ENCODE measurements at regions not wholly inside any gene's neighbourhood (a gene's known extent, or its start where the extent isn't known, plus 50 kb on each side); places are given as distances from the start of the nearest gene placed in this dataset.
"Not testable (repeated sequence)": the region's sequence is repeated elsewhere in the genome, so short reads cannot be mapped to it uniquely, and the experiment has no call there.

GRCh38 chr9:26562338-26562737, 330.3 kb downstream of the CAAP1 start:
- no peak for DNase-seq

- DNase-seq, result no peak
These were observed 330.7 kb downstream of the CAAP1 start for GRCh38 chr9:26561928-26562327.

- no peak for DNase-seq
These were observed 333.1 kb downstream of the CAAP1 start for GRCh38 chr9:26559506-26559905.

DNA sequence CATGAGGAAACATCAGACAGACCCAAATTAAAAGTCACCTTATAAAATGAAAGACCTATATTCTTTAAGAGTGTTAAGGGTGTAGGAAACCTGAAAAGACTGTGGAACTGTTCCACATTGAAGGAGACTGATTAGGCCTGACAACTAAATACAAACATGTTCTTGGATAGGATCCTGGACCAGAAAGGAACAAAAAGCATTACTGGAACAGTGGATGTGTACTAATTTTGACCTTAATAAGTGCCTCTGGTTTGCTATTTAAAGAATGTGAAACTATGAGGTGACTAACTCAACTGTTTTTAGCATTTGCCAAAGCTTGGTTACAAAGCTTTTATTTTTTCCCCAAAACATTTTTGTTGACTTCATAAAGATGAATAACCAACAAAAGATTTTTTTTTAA, 340.6 kb downstream of the CAAP1 start:
- no peak for DNase-seq

GRCh38 chr9:26551451-26551850, 341.2 kb downstream of the CAAP1 start:
- no peak for DNase-seq

DNA sequence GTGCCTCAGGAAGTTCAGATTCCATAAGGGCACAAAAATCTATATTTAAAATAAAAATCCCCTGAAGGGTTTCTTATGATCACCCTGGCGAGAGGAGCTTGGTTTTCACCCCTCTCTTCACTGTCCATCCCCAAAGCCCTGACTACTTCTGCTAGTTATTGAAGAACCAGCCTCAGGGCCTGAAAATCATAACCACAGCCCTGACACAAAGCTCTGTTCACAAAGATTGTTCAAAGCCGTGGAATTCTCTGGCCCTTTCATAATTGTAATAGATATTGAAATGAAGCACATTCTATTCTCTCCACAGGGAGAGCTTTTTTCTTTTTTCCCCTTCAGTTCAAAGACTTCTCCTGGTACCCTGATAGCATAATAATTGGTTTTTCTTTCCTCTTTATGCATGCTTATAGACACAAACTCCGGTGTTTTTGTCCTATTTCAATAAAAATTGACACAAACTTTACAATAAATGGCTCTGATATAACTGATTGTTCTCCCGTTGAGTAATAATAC, 343.8 kb downstream of the CAAP1 start:
- DNase-seq, result no peak

GRCh38 chr9:26539867-26540493, 352.6 kb downstream of the CAAP1 start:
- no peak for DNase-seq

DNA sequence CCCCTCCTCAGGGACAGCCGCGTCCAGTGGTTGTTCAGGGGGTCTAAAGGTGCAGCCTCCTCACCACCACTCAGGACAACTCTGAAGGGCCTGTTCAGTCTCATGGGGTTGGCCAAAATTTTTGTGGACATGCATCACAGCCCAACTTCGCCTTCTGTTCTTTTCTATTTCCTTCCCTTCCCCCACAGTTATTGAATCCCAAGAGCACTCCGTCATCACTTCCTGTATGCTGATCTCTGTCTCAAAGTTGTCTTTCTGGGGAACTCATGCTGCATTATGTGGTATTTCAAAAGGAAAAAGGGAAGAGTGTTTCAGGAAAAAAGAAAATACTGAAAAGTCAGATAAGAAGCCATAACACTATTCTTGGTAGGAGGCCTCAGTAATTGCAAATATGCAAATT, 355.4 kb downstream of the CAAP1 start:
- no peak for DNase-seq

DNA sequence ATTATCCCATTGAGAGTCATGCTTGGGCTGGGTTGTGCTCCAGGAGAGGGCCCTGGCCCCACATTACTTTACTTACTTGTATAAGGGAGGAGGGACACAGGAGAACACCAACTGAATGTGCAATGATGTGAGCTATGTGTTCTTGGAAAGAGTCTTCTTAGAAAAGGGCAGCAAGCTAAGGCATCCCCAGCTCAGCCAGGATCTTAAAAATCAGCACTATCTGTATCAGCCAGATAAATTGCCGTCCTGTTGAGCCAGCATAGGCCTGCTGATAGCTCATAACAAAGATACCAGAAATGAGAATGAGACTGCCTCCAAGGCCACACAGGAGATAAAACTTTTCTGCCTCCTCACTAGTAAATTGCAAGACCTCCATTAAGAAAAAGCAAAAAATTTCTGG, 357.5 kb downstream of the CAAP1 start:
- no peak for DNase-seq

GRCh38 chr9:26530841-26531240, 361.8 kb downstream of the CAAP1 start:
- no peak for DNase-seq

DNA sequence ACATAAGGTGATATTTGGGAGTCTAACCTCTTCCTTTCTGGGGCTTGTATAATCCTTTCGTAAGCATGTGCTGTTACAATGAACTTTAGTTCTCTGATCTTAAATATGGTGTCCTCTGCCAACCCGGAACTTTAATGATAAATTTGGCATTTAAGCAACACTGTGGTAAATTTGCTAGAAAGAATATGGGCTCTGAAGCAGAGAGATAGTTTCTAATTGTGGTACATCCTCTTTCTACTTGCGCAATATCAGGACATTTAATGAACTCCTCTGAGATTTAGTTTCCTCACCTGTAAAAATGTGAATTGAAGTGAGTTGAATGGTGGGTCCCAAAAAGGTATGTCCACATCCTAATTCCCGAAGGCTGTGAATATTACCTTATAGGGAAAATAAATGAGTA, 364.7 kb downstream of the CAAP1 start:
- DNase-seq, result no peak

- DNase-seq, result no peak
These were observed 368.3 kb downstream of the CAAP1 start for GRCh38 chr9:26524267-26524666.

- no peak for DNase-seq
These were observed 369.0 kb downstream of the CAAP1 start for GRCh38 chr9:26523577-26523976.

DNA sequence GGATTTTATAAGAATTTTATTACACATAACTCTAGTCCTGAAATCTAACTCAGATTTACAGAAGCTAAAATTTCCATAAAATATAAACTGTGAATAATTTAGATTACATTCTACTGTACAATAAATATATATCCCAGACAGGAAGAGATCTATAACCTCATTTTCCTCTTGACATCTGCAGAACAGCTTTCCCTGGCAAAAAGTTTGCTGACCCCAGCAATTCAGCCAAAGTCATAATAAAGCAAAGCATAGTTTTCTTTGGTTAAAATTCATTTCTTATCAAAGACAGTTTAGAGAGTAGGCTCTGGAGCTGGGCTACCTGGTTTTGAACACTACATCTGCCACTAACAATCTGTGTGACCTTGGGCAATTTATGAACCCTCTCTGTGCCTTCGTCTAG, 372.5 kb downstream of the CAAP1 start:
- no peak for DNase-seq

DNA sequence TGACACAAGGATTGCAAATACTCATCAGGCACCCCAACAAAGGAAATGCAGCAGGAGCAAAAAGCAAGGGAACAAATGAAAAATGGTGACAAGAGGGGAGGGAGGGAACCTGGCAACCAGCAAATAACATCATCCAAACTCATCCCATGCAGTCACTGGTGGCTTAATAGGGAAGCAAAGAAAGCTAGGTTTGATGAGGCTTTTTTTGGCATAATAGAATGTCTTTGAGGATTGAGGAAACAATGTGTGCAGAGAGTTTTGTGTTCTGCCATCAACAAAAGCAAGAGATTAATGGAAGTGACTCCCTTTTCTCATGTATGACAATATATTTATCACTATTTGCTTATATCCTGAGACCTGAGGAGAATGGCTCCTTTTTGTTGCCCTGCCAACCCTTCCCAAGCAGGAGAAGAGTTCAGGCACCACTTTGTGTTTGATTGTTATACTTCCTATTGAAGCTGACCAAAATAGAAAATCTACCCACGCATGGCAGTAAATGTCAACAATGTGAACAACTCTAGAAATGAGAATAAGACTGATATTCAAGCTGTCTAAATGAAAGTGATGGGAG, 375.7 kb downstream of the CAAP1 start:
- DNase-seq, result no peak

DNA sequence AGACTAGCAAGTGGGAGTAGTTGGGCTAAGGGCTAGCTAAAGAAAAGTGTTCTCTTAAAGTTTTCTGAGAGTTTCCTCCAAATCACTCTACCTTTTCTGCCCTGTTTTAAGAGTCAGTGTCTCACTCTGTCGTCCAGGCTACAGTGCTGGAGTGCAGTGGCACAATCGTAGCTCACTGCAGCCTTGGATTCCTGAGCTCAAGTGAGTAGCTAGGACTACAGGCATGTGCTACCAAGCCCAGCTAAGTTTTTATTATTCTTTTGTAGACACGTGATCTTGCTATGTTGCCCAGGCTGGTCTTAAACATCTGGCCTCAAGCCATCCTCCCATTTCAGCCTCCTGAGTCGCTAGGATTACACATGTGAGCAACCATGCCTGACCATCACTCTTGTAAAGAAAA, 378.9 kb downstream of the CAAP1 start:
- no peak for DNase-seq

DNA sequence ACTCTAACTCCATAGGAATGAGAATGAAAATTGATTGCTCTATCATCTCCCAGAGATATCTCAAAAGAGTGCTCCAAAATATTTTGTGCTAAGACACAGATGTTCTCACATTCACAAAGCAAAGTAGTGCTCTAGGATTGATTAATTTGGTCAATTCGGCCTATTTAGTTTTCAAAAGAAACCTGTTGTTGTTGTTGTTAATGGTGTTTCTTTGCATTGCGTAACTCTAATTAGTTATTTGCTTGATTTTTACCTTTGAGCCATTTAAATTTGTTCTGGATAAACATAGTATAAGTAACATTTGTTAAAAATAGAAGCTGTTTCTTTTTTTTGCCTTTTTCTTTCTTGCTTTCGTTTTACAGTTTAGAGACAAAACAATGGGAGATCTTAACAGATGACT, 382.5 kb downstream of the CAAP1 start:
- no peak for DNase-seq

DNA sequence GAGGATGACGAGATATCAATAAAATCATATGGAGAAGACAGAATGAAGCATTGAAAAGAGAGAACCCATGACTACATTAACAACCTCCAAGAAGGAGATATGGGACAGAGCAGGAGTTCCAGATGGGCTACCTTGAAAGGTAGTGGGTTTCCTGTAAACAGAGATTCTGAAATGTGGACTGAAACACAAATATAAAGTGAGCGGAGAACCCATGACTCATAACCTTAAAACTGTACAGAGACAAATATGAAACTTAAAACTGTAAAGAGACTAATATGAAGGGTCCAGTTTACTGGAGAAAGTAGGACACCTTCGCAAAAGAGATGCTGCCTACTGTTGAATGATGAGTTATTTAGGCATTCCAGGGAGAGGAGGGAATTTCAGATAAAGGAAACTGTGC, 383.7 kb downstream of the CAAP1 start:
- no peak for DNase-seq

DNA sequence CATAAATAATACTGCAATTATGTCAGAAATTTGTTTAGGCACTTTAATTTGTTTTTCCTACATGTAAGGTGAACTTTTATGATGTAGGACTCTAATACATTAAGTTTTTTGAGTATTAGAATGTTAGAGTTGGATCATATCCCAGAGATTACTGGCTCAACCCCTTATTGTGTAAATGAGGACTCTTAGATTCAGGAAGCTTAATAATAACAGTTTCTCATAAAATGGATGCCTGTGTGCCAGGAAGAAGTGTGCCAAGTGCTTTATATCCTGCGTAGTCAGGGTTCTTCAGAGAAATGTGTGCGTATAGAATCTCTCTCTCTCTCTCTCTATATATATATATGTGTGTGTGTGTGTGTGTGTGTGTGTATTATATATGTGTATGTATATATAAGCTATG, 388.5 kb downstream of the CAAP1 start:
- no peak for DNase-seq

DNA sequence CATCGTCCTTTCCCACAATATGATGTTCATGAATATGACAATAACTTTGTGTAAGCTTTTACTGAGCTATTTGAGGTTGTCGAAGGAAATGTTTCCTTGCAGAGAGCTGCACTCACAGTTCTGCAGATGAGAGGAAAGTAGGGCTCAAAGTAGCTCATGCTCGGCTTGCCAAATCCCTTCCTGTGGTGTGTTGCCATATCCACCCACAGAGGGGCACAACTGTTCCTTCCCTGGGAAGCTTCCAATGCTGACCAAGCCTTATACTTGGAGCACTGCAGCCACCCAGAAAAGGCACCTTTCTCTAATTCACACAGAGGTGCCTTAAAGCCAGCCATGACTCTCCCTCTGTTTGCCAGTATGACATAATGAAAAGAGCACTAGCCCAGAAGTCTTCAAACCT, 390.3 kb downstream of the CAAP1 start:
- DNase-seq, result no peak

- DNase-seq, result no peak
These were observed 392.1 kb downstream of the CAAP1 start for GRCh38 chr9:26500471-26500870.

DNA sequence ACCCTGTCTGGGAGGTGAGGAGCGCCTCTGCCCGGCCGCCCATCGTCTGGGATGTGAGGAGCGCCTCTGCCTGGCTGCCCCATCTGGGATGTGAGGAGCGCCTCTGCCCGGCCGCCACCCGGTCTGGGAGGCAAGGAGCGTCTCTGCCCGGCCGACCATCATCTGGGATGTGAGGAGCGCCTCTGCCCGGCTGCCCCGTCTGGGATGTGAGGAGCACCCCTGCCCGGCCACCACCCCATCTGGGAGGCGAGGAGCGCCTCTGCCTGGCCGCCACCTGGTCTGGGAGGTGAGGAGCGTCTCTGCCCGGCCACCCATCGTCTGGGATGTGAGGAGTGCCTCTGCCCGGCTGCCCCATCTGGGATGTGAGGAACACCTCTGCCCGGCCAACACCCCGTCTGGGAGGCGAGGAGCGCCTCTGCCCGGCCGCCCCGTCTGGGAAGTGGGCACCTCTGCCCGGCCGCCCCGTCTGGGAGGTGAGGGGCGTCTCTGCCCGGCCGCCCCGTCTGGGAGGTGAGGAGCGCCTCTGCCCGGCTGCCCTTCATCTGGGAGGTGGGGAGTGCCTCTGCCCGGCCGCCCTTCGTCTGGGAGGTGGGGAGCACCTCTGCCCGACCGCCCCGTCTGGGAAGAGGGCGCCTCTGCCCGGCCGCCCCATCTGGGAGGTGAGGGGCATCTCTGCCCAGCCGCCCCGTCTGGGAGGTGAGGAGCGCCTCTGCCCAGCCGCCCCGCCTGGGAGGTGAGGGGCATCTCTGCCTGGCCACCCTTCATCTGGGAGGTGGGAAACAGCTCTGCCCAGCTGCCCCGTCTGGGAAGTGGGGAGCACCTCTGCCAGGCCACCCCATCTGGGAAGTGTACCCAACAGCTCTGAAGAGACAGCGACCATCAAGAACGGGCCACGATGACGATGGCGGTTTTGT, 399.7 kb downstream of the CAAP1 start:
- DNase-seq, result not testable (repeated sequence)

DNA sequence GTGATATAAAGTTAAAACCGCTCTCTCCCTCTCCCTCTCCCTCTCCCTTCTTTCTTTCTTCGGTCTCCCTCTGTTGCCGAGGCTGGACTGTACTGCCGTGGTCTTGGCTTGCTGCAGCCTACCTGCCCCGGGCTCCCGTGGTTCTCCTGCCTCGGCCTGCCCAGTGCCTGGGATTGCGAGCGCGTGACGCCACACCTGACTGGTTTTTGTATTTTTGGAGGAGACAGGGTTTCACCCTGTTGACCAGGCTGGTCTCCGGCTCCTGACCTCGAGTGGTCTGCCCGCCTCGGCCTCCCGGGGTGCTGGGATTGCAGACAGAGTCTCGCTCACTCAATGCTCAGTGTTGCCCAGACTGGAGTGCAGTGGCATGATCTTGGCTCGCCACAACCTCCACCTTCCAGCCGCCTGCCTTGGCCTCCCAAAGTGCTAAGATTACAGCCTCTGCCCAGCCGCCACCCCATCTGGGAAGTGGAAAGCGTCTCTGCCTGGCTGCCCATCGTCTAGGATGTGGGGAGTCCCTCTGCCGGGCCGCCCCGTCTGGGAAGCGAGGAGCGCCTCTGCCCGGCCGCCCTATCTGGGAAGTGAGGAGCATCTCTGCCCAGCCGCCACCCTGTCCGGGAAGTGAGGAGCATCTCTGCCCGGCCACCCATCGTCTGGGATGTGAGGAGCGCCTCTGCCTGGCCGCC, 400.5 kb downstream of the CAAP1 start:
- not testable (repeated sequence) for DNase-seq

Data from NCI-H1694 (cell line).